HepG2 (cell line): ENCODE measurements at regions not wholly inside any gene's neighbourhood (a gene's known extent, or its start where the extent isn't known, plus 50 kb on each side); places are given as distances from the start of the nearest gene placed in this dataset.
A peak's percentile ranks its signal among the peaks of the same experiment; 100 is the strongest.

Experiments used
- ATAC-seq: fragments of 200-7000 bp; cut with Tn5 transposase; 3 replicates; pipeline ENCODE4 v1.9.1; 2020; ENCODE audit warnings: mild to moderate bottlenecking, moderate library complexity
- BruUV-seq: library from RNA; stranded (reverse); fragments of 400-500 nt; replicated peaks from 2 replicates; lab custom pipeline; 2021; lab: Mats Ljungman, UMichigan
- CTCF ChIA-PET: fragments of 300-600 bp; formaldehyde crosslinking; extraction: SDS; loops from one replicate; lab custom pipeline; 2021; ENCODE audit warnings: low total read pairs, inconsistent platforms, low intra/inter-chr PET ratio; lab: Yijun Ruan, JAX
- POLR2A ChIA-PET: fragments of 350-600 bp; sonication (Branson Sonifier 250); formaldehyde crosslinking; loops from one replicate; lab custom pipeline; 2020; ENCODE audit warnings: antibody characterized with exemption, inconsistent platforms; lab: Yijun Ruan, JAX
- DNase-seq: peaks from one replicate; pipeline ENCODE4 v3.0.0-alpha.2; 2015; ENCODE audit warnings: low spot score
- FAIRE-seq: peaks from 3 replicates; lab custom pipeline; 2011; peaks lifted over from hg19 to GRCh38; lab: Jason Lieb, UNC
- H2AFZ ChIP-seq: one replicate; pipeline ENCODE4 v1.6.1; 2011; ENCODE audit warnings: low read length, inconsistent platforms
- H3K27ac ChIP-seq: fragments of 300-600 bp; 3 replicates; pipeline ENCODE4 v1.8.0; 2011; ENCODE audit warnings: mixed run types, mild to moderate bottlenecking, mixed read lengths, low read length, inconsistent platforms; ENCODE audit not compliant: insufficient read depth; ENCODE audit errors: extremely low read length
- H3K27me3 ChIP-seq, 2 experiments: fragments of 200-600 bp in 1 of 2; 2 replicates in 1 of 2; 3 replicates in 1 of 2; pipeline versions ENCODE4 v1.6.0 to v1.8.0; 2011; ENCODE audit warnings: low read length in 2 of 2, mild to moderate bottlenecking in 2 of 2, moderate library complexity in 2 of 2, inconsistent platforms in 1 of 2; ENCODE audit not compliant: insufficient read depth in 2 of 2, control insufficient read depth in 1 of 2
- H3K36me3 ChIP-seq, 2 experiments: fragments of 200-600 bp in 1 of 2; replicated peaks in 1 of 2; 2 replicates in 1 of 2; 3 replicates in 1 of 2; pipeline versions ENCODE4 v1.5.1 to v1.8.0; 2011; ENCODE audit warnings: low read length in 2 of 2, inconsistent platforms in 1 of 2; ENCODE audit not compliant: insufficient read depth in 2 of 2, control insufficient read depth in 1 of 2
- H3K4me1 ChIP-seq: 2 replicates; pipeline ENCODE4 v1.5.1; 2012; ENCODE audit warnings: low read length, inconsistent platforms; ENCODE audit not compliant: insufficient read depth
- H3K4me2 ChIP-seq: 2 replicates; pipeline ENCODE4 v1.6.0; 2011; ENCODE audit warnings: low read depth, low read length, inconsistent platforms
- H3K4me3 ChIP-seq, 3 experiments: fragments of 200-600 bp in 1 of 3; sonication (generic), shearing (Covaris generic) in 1 of 3; replicated peaks in 1 of 3; 2 replicates each; pipeline ENCODE4 v1.5.1; 2011 to 2016; ENCODE audit warnings: low read length in 3 of 3, inconsistent platforms in 2 of 3, low read depth in 2 of 3, mild to moderate bottlenecking in 2 of 3, control low read depth in 1 of 3, mixed read lengths in 1 of 3; ENCODE audit not compliant: insufficient read depth in 1 of 3
- H3K79me2 ChIP-seq: one replicate; pipeline ENCODE4 v1.6.1; 2011; ENCODE audit warnings: low read length, inconsistent platforms; ENCODE audit not compliant: insufficient read depth
- H3K9ac ChIP-seq: 2 replicates; pipeline ENCODE4 v1.6.0; 2011; ENCODE audit warnings: mild to moderate bottlenecking, low read depth, low read length, inconsistent platforms; ENCODE audit not compliant: insufficient read depth
- H3K9me3 ChIP-seq: 2 replicates; pipeline ENCODE4 v1.5.1; 2012; ENCODE audit warnings: mild to moderate bottlenecking, low read length
- H4K20me1 ChIP-seq: 2 replicates; pipeline ENCODE4 v1.6.0; 2011; ENCODE audit warnings: inconsistent platforms, mild to moderate bottlenecking, low read length, moderate library complexity; ENCODE audit not compliant: insufficient read depth
- ARNTL ChIP-seq: sonication (generic); formaldehyde crosslinking; IDR thresholded peaks from 2 replicates; pipeline ENCODE4 v1.4.0; 2020; ENCODE audit warnings: mild to moderate bottlenecking, missing genetic modification reagents
- JUND ChIP-seq: sonication (generic); formaldehyde crosslinking; IDR thresholded peaks from 2 replicates; pipeline ENCODE4 v1.8.0; 2022; ENCODE audit warnings: mild to moderate bottlenecking, missing genetic modification reagents
- KAT7 ChIP-seq: IDR thresholded peaks from 2 replicates; pipeline ENCODE4 v1.6.1; 2018; ENCODE audit warnings: borderline replicate concordance, missing compliant biosample characterization
- NCOR1 ChIP-seq: fragments of 200-600 bp; sonication (generic); IDR thresholded peaks from 2 replicates; pipeline ENCODE4 v1.7.0; 2017; ENCODE audit warnings: antibody characterized with exemption, low read length, borderline replicate concordance
- NRL ChIP-seq: sonication (generic); formaldehyde crosslinking; IDR thresholded peaks from 2 replicates; pipeline ENCODE4 v1.5.0; 2020; ENCODE audit warnings: missing genetic modification reagents, mild to moderate bottlenecking, moderate library complexity, borderline replicate concordance
- PBX3 ChIP-seq: sonication (generic); formaldehyde crosslinking; IDR thresholded peaks from 2 replicates; pipeline ENCODE4 v1.8.1; 2023; ENCODE audit warnings: missing genetic modification reagents, inconsistent platforms, borderline replicate concordance
- SMARCC2 ChIP-seq: fragments of 450-650 bp; IDR thresholded peaks from 2 replicates; pipeline ENCODE4 v1.6.1; 2017; ENCODE audit warnings: antibody characterized with exemption, mild to moderate bottlenecking
- ZFX ChIP-seq: sonication (generic); formaldehyde crosslinking; IDR thresholded peaks from 2 replicates; pipeline ENCODE4 v1.4.0; 2020; ENCODE audit warnings: mild to moderate bottlenecking, low read depth, missing genetic modification reagents, moderate library complexity
- ZNF280D ChIP-seq: sonication (generic); formaldehyde crosslinking; IDR thresholded peaks from 2 replicates; pipeline ENCODE4 v1.5.1; 2020; ENCODE audit warnings: mild to moderate bottlenecking, missing genetic modification reagents
- ZNF329 ChIP-seq: sonication (generic); formaldehyde crosslinking; IDR thresholded peaks from 2 replicates; pipeline ENCODE4 v1.9.0; 2021; ENCODE audit warnings: low read depth, mild to moderate bottlenecking, missing genetic modification reagents
- ZNF550 ChIP-seq: sonication (generic); formaldehyde crosslinking; IDR thresholded peaks from 2 replicates; pipeline ENCODE4 v1.4.0; 2020; ENCODE audit warnings: mild to moderate bottlenecking, missing genetic modification reagents, borderline replicate concordance
- WGBS: methylation state at CpG from one replicate; pipeline ENCODE4 v1.1.6; 2017; ENCODE audit warnings: low lambda C conversion rate; 5-methylcytosine and 5-hydroxymethylcytosine counted together
- in situ Hi-C: cut with HindIII; loops from 2 replicates; pipeline ENCODE4 v1.10.0; 2017; ENCODE audit warnings: low pct_unique_long_range_greater_than_20kb; ENCODE audit not compliant: extremely low pct_ligation_motif_present
- intact Hi-C: fragments of 100-400 bp; cut with micrococcal nuclease; formaldehyde crosslinking; loops from one replicate; pipeline ENCODE4 v1.10.0; 2022; ENCODE audit not compliant: unreplicated experiment
- TF ChIP-seq, protein P1 (sequence below): sonication (generic); formaldehyde crosslinking; IDR thresholded peaks from 2 replicates; pipeline ENCODE4 v1.4.0; 2020; ENCODE audit warnings: missing genetic modification reagents
- TF ChIP-seq, protein P2 (sequence below): sonication (generic); formaldehyde crosslinking; IDR thresholded peaks from 2 replicates; pipeline ENCODE4 v1.5.0; 2020; ENCODE audit warnings: mild to moderate bottlenecking, missing genetic modification reagents, moderate library complexity

DNA sequence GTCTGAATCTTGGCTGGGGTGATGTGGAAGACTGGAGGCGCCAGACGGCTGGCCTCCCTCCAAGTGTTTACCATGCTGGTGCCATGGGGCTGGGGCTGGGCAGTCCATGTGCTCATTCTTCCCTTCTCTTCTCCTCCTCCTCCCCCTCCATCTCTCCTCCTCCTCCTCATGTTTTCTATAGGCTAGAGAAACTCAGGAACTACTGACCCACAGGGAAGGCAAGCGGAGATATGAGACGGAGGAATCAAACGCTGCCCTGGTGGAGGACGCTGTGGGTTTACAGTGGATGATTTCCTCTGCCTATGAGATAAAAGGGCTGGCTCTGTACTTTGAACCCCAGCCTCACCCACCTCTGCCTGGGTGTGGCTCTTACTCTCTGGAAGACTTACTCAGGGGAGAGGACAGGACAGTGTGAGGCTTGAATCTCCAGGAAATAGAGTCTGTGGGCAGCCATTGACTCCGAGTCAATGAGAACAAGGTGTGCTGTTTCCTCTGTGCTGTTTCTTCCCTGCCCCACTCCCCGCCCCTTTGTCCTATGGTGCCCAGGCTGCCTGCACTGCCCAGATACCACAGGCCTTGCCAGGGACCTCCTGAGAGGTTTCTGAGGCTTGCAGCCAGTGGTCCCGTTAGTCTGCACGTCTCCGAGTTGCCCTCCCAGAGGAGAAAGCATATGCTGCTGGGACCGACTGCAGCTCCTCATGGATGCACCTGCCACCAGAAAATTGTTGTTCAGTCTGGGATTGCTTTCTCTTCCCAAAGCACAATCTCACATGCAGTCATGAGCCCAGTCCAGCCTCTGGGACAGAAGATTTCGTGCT is 132.6 kb upstream of the ARHGAP5 start:
- FAIRE-seq: peak; percentile 73
- Histone ChIP-seq H3K79me2 (no peaks in the 10 kb centered on the region), H3K27ac (peak overlapping the region; percentile 27), H3K4me3 (peak overlapping the region; percentile 41 to 62 (median 44)), H3K4me1 (peaks cover 66% of the 10 kb centered on the region), H3K27me3 (no peaks in the 10 kb centered on the region), H2AFZ (peak overlapping the region; percentile 32), H3K4me2 (peak overlapping the region; percentile 76), H4K20me1 (no peaks in the 10 kb centered on the region), H3K9ac (peak overlapping the region; percentile 50), H3K36me3 (no peaks in the 10 kb centered on the region), H3K9me3 (no peaks in the 10 kb centered on the region)
- ChIA-PET CTCF (interaction anchor here (0.7 kb wide), 2 partner anchors 9 to 129 kb away, joined by 3 read pairs; no protein-coding TSS in a partner anchor), POLR2A (interaction anchor here (2.9 kb wide), 1 partner anchor 132 kb away, joined by 10 read pairs; the partner anchor contains the start of gene ARHGAP5)
- TSS peak; percentile 83 for BruUV-seq
- intact Hi-C loops: loop anchor here (2.0 kb wide), 1 partner anchor 68 kb away; no protein-coding TSS in a partner anchor
- in situ Hi-C loops: no loop called here
- ATAC-seq: peak; percentile 92
- peak; percentile 96 for DNase-seq
- 9% methylated on average over 13 of the region's 13 CpGs for WGBS
- peak; percentile 78; the same call in 1 of the 2 replicates for TF ChIP-seq ZNF280D (CRISPR knock-in tag)
- TF ChIP-seq, protein P1, sequence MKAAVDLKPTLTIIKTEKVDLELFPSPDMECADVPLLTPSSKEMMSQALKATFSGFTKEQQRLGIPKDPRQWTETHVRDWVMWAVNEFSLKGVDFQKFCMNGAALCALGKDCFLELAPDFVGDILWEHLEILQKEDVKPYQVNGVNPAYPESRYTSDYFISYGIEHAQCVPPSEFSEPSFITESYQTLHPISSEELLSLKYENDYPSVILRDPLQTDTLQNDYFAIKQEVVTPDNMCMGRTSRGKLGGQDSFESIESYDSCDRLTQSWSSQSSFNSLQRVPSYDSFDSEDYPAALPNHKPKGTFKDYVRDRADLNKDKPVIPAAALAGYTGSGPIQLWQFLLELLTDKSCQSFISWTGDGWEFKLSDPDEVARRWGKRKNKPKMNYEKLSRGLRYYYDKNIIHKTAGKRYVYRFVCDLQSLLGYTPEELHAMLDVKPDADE (CRISPR knock-in tag): no peak
- TF ChIP-seq PBX3 (CRISPR knock-in tag): 0 out of 2 replicates have a peak, but pooled peaks have one; percentile 39
- peak; percentile 51; the same call in 1 of the 2 replicates for TF ChIP-seq ARNTL (CRISPR knock-in tag)
- TF ChIP-seq ZNF329: no peak; the same call in 1 of the 2 replicates
- TF ChIP-seq JUND (CRISPR knock-in tag): no peak
- TF ChIP-seq NRL (CRISPR knock-in tag): peak; percentile 67; the same call in 1 of the 2 replicates
- TF ChIP-seq NCOR1: peak; percentile 82; the same call in 1 of the 2 replicates
- peak; percentile 45; the same call in 1 of the 2 replicates for TF ChIP-seq KAT7
- no peak for TF ChIP-seq ZNF550 (CRISPR knock-in tag)
- no peak for TF ChIP-seq SMARCC2
- TF ChIP-seq ZFX (CRISPR knock-in tag): no peak; the same call in 1 of the 2 replicates
- TF ChIP-seq, protein P2, sequence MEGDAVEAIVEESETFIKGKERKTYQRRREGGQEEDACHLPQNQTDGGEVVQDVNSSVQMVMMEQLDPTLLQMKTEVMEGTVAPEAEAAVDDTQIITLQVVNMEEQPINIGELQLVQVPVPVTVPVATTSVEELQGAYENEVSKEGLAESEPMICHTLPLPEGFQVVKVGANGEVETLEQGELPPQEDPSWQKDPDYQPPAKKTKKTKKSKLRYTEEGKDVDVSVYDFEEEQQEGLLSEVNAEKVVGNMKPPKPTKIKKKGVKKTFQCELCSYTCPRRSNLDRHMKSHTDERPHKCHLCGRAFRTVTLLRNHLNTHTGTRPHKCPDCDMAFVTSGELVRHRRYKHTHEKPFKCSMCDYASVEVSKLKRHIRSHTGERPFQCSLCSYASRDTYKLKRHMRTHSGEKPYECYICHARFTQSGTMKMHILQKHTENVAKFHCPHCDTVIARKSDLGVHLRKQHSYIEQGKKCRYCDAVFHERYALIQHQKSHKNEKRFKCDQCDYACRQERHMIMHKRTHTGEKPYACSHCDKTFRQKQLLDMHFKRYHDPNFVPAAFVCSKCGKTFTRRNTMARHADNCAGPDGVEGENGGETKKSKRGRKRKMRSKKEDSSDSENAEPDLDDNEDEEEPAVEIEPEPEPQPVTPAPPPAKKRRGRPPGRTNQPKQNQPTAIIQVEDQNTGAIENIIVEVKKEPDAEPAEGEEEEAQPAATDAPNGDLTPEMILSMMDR (CRISPR knock-in tag): peak; percentile 36; the same call in 1 of the 2 replicates
